ENCODE measurements at regions not wholly inside any gene's neighbourhood (a gene's known extent, or its start where the extent isn't known, plus 50 kb on each side); places are given as distances from the start of the nearest gene placed in this dataset.

DNA sequence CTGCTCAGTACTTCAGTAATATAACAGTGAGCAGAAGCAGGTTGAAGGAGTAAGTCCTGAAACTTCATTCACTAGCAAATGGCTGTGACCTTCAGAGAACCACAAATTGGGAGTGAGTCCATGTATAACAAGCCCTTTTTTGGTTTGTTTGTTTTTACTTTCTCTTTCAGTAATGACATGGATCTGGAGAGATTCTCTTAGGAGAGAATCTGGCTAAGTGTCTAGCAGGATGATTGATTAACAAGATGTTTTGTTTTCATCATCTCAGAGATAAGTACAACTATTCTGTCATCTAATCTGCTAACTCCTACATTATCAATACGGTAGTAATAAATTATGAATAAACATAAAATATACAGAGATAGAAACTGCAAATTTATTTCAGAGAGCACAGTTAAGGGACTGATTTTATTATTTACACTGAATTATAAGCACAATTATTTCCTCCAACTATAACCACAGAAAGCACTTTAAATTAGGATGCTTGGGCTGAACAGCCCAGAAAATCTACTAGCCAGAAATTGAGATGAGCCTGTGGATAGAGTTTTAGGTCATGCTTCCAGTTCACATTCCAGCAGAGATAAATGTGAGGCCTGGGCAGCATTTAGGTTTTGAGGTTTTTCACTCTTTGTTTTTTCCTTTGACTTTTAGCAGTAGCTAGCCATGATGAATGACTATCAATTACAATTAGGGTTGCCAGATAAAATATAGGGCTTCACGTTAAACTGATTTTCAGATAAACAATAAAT, 429.3 kb upstream of the FAT3 start:
- TF ChIP-seq ZBTB8A (tag by site-specific recombination; IDR thresholded peaks at IDR 0.05) = 0 out of 2 replicates have a peak, but pooled peaks have one; percentile 7
- TF ChIP-seq, protein P1, sequence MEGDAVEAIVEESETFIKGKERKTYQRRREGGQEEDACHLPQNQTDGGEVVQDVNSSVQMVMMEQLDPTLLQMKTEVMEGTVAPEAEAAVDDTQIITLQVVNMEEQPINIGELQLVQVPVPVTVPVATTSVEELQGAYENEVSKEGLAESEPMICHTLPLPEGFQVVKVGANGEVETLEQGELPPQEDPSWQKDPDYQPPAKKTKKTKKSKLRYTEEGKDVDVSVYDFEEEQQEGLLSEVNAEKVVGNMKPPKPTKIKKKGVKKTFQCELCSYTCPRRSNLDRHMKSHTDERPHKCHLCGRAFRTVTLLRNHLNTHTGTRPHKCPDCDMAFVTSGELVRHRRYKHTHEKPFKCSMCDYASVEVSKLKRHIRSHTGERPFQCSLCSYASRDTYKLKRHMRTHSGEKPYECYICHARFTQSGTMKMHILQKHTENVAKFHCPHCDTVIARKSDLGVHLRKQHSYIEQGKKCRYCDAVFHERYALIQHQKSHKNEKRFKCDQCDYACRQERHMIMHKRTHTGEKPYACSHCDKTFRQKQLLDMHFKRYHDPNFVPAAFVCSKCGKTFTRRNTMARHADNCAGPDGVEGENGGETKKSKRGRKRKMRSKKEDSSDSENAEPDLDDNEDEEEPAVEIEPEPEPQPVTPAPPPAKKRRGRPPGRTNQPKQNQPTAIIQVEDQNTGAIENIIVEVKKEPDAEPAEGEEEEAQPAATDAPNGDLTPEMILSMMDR (tag by site-specific recombination; IDR thresholded peaks at IDR 0.05) = no peak
- TF ChIP-seq ATF2 (tag by site-specific recombination; IDR thresholded peaks at IDR 0.05; ENCODE audit: low read depth) = no peak
- TF ChIP-seq ZNF776 (tag by site-specific recombination; IDR thresholded peaks at IDR 0.05; ENCODE audit: borderline replicate concordance) = no peak
- TF ChIP-seq ZNF366 (tag by site-specific recombination; conservative IDR thresholded peaks at IDR 0.05) = no peak
- TF ChIP-seq ZNF561 (tag by site-specific recombination; IDR thresholded peaks at IDR 0.05; ENCODE audit: borderline replicate concordance) = no peak
- TF ChIP-seq ZNF133 (tag by site-specific recombination; IDR thresholded peaks at IDR 0.05) = no peak
